HepG2 (cell line): ENCODE measurements at regions not wholly inside any gene's neighbourhood (a gene's known extent, or its start where the extent isn't known, plus 50 kb on each side); places are given as distances from the start of the nearest gene placed in this dataset.

Experiments used
- BRF2 ChIP-seq: sonication (generic); formaldehyde crosslinking; IDR thresholded peaks from 2 replicates; pipeline ENCODE4 v1.8.1; 2022; ENCODE audit warnings: mild to moderate bottlenecking, missing genetic modification reagents
- CC2D1A ChIP-seq: sonication (generic); formaldehyde crosslinking; IDR thresholded peaks from 2 replicates; pipeline ENCODE4 v1.8.1; 2023; ENCODE audit warnings: mild to moderate bottlenecking, missing genetic modification reagents
- DZIP1 ChIP-seq: sonication (generic); formaldehyde crosslinking; IDR thresholded peaks from 2 replicates; pipeline ENCODE4 v1.5.0; 2020; ENCODE audit warnings: mild to moderate bottlenecking, missing genetic modification reagents
- E2F1 ChIP-seq: sonication (generic); formaldehyde crosslinking; IDR thresholded peaks from 2 replicates; pipeline ENCODE4 v1.5.0; 2020; ENCODE audit warnings: missing genetic modification reagents
- FOXA1 ChIP-seq, 2 experiments: fragments of 450-650 bp in 1 of 2; sonication (generic) in 1 of 2; formaldehyde crosslinking in 1 of 2; IDR thresholded peaks; 2 replicates each; pipeline versions ENCODE4 v1.4.0 to v1.6.1; 2016 to 2020; ENCODE audit warnings: missing genetic modification reagents in 1 of 2
- FOXK1 ChIP-seq: sonication (generic); formaldehyde crosslinking; IDR thresholded peaks from 2 replicates; pipeline ENCODE4 v1.4.0; 2020; ENCODE audit warnings: low read depth, missing genetic modification reagents, borderline replicate concordance
- GATA4 ChIP-seq: sonication (generic); IDR thresholded peaks from 2 replicates; pipeline ENCODE4 v1.6.1; 2016; ENCODE audit warnings: antibody characterized with exemption, low read depth, borderline replicate concordance
- GTF2F1 ChIP-seq: fragments of 150-350 bp; IDR thresholded peaks from 2 replicates; pipeline ENCODE4 v1.6.1; 2014; ENCODE audit warnings: low read length
- HIVEP1 ChIP-seq: sonication (generic); formaldehyde crosslinking; IDR thresholded peaks from 2 replicates; pipeline ENCODE4 v1.4.0; 2020; ENCODE audit warnings: mild to moderate bottlenecking, missing genetic modification reagents
- KLF13 ChIP-seq: sonication (generic); formaldehyde crosslinking; IDR thresholded peaks from 2 replicates; pipeline ENCODE4 v1.4.0; 2020; ENCODE audit warnings: mild to moderate bottlenecking, missing genetic modification reagents
- MED1 ChIP-seq: sonication (generic); formaldehyde crosslinking; IDR thresholded peaks from 2 replicates; pipeline ENCODE4 v1.4.0; 2020; ENCODE audit warnings: missing genetic modification reagents
- MZF1 ChIP-seq: sonication (generic); formaldehyde crosslinking; IDR thresholded peaks from 2 replicates; pipeline ENCODE4 v1.8.1; 2023; ENCODE audit warnings: mild to moderate bottlenecking, missing genetic modification reagents, borderline replicate concordance
- PBX2 ChIP-seq: IDR thresholded peaks from 2 replicates; pipeline ENCODE4 v1.6.1; 2016; ENCODE audit warnings: control low read depth
- RFX3 ChIP-seq: IDR thresholded peaks from 2 replicates; pipeline ENCODE4 v1.6.1; 2016; ENCODE audit warnings: missing biosample characterization, missing genetic modification reagents
- TARDBP ChIP-seq: sonication (generic); formaldehyde crosslinking; IDR thresholded peaks from 2 replicates; pipeline ENCODE4 v1.8.0; 2022; ENCODE audit warnings: mild to moderate bottlenecking, missing genetic modification reagents
- TFE3 ChIP-seq: IDR thresholded peaks from 2 replicates; pipeline ENCODE4 v1.6.1; 2016
- ZBTB20 ChIP-seq: sonication (generic); formaldehyde crosslinking; IDR thresholded peaks from 2 replicates; pipeline ENCODE4 v1.8.1; 2023; ENCODE audit warnings: missing genetic modification reagents, low read depth, mild to moderate bottlenecking, borderline replicate concordance
- ZHX1 ChIP-seq: sonication (generic); formaldehyde crosslinking; IDR thresholded peaks from 2 replicates; pipeline ENCODE4 v1.8.1; 2022; ENCODE audit warnings: low read depth, mild to moderate bottlenecking, missing genetic modification reagents
- ZNF44 ChIP-seq: sonication (generic); formaldehyde crosslinking; IDR thresholded peaks from 2 replicates; pipeline ENCODE4 v1.5.1; 2020; ENCODE audit warnings: mild to moderate bottlenecking, missing genetic modification reagents
- ZNF572 ChIP-seq: sonication (generic); formaldehyde crosslinking; IDR thresholded peaks from 2 replicates; pipeline ENCODE4 v1.5.1; 2020; ENCODE audit warnings: mild to moderate bottlenecking, missing genetic modification reagents
- ZNF740 ChIP-seq: sonication (generic); formaldehyde crosslinking; IDR thresholded peaks from 2 replicates; pipeline ENCODE4 v1.4.0; 2020; ENCODE audit warnings: missing genetic modification reagents

- no peak for TF ChIP-seq BRF2 (CRISPR knock-in tag)
- TF ChIP-seq FOXK1 (CRISPR knock-in tag), result peak; percentile 39; the same call in 1 of the 2 replicates
- TF ChIP-seq TARDBP (CRISPR knock-in tag), result peak; percentile 17; the same call in 1 of the 2 replicates
- no peak for TF ChIP-seq ZNF44
- TF ChIP-seq CC2D1A (CRISPR knock-in tag), result no peak
- no peak for TF ChIP-seq HIVEP1 (CRISPR knock-in tag)
- TF ChIP-seq GTF2F1, result no peak
- no peak for TF ChIP-seq RFX3 (CRISPR knock-in tag)
- no peak for TF ChIP-seq ZHX1
- no peak for TF ChIP-seq E2F1
- TF ChIP-seq ZBTB20, result no peak
- TF ChIP-seq MZF1 (CRISPR knock-in tag), result no peak
- TF ChIP-seq ZNF572 (CRISPR knock-in tag), result no peak
- no peak for TF ChIP-seq GATA4
- TF ChIP-seq DZIP1 (CRISPR knock-in tag), result no peak
- TF ChIP-seq KLF13, result no peak
- no peak for TF ChIP-seq TFE3 (CRISPR knock-in tag)
- no peak for TF ChIP-seq PBX2 (CRISPR knock-in tag)
- peak; percentile 68 for TF ChIP-seq MED1 (CRISPR knock-in tag)
- TF ChIP-seq FOXA1 (IDR thresholded peaks at IDR 0.05), result no peak
- peak; percentile 68 for TF ChIP-seq FOXA1 (CRISPR knock-in tag; IDR thresholded peaks at IDR 0.05)
- no peak for TF ChIP-seq ZNF740
These were observed 199.4 kb upstream of the CDKN3 start (continued) for GRCh38 chr14:54197369-54197768.
